ENCODE measurements at regions not wholly inside any gene's neighbourhood (a gene's known extent, or its start where the extent isn't known, plus 50 kb on each side); places are given as distances from the start of the nearest gene placed in this dataset.

- TF ChIP-seq POLR2A (IDR thresholded peaks at IDR 0.05), result no peak
- no peak for TF ChIP-seq CTCF (IDR thresholded peaks at IDR 0.05)
- WGBS, 2 donors, result 66 to 97% methylated on average over 2 of the region's 2 CpGs
- no peak overlapping the region for H3K4me3 ChIP-seq (ENCODE audit: low read depth, poor library complexity, severe bottlenecking)
- intact Hi-C loops (cut with DNase I; ENCODE audit: low total_unique reads), result no loop called here
- DNase-seq (ENCODE audit: low spot score in 2 of 2), result no peak
These were observed 474.5 kb upstream of the SYT4 start for GRCh38 chr18:43751835-43752234.

- 32 to 62% methylated on average over 1 of the region's 1 CpG for WGBS, 2 donors
- H3K4me3 ChIP-seq (ENCODE audit: low read depth, poor library complexity, severe bottlenecking), result no peak overlapping the region
- TF ChIP-seq CTCF (IDR thresholded peaks at IDR 0.05) (no peak), POLR2A (IDR thresholded peaks at IDR 0.05) (no peak)
- DNase-seq (ENCODE audit: low spot score in 2 of 2), result no peak
- intact Hi-C loops (cut with DNase I; ENCODE audit: low total_unique reads), result no loop called here
These were observed 480.0 kb upstream of the SYT4 start for GRCh38 chr18:43757273-43757672.

- TF ChIP-seq CTCF (IDR thresholded peaks at IDR 0.05), result no peak
- no peak for TF ChIP-seq POLR2A (IDR thresholded peaks at IDR 0.05)
- no peak for DNase-seq (ENCODE audit: low spot score in 2 of 2)
- intact Hi-C loops (cut with DNase I; ENCODE audit: low total_unique reads), result no loop called here
- no peak overlapping the region for H3K4me3 ChIP-seq (ENCODE audit: low read depth, poor library complexity, severe bottlenecking)
These were observed 481.4 kb upstream of the SYT4 start for GRCh38 chr18:43758734-43759133.

GRCh38 chr18:43760010-43760409 is 482.7 kb upstream of the SYT4 start:
- TF ChIP-seq POLR2A (IDR thresholded peaks at IDR 0.05), result no peak
- TF ChIP-seq CTCF (IDR thresholded peaks at IDR 0.05), result no peak
- H3K4me3 ChIP-seq (ENCODE audit: low read depth, poor library complexity, severe bottlenecking), result no peak overlapping the region
- no peak for DNase-seq (ENCODE audit: low spot score in 2 of 2)
- intact Hi-C loops (cut with DNase I; ENCODE audit: low total_unique reads), result no loop called here

- no peak overlapping the region for H3K4me3 ChIP-seq (ENCODE audit: low read depth, poor library complexity, severe bottlenecking)
These were observed 495.6 kb upstream of the SYT4 start for GRCh38 chr18:43772907-43773306.

More at GRCh38 chr18:43772907-43773306, 495.6 kb upstream of the SYT4 start:
- no peak for DNase-seq (ENCODE audit: low spot score in 2 of 2)
- no peak for TF ChIP-seq CTCF (IDR thresholded peaks at IDR 0.05)
- no peak for TF ChIP-seq POLR2A (IDR thresholded peaks at IDR 0.05)
- WGBS, 2 donors, result 43 to 47% methylated on average over 1 of the region's 1 CpG
- intact Hi-C loops (cut with DNase I; ENCODE audit: low total_unique reads), result no loop called here
